Right renal pelvis (tissue), 4 donors: ENCODE measurements at regions not wholly inside any gene's neighbourhood (a gene's known extent, or its start where the extent isn't known, plus 50 kb on each side); places are given as distances from the start of the nearest gene placed in this dataset.
"Not testable (repeated sequence)": the region's sequence is repeated elsewhere in the genome, so short reads cannot be mapped to it uniquely, and the experiment has no call there.

Experiments
- DNase-seq, 4 donors: peaks; one replicate each; pipeline ENCODE4 v3.0.0-alpha.2; 2013; ENCODE audit warnings: low read depth in 4 of 4, low spot score in 3 of 4, missing footprints in 1 of 4

- no peak for DNase-seq
Observed at GRCh38 chr20:43372051-43372450, 85.6 kb upstream of the SRSF6 start.

GRCh38 chr20:43365691-43366090 is 92.0 kb upstream of the SRSF6 start:
- DNase-seq: no peak

- DNase-seq: no peak
Observed at GRCh38 chr20:43364001-43364400, 93.7 kb upstream of the SRSF6 start.

- no peak for DNase-seq
Observed at GRCh38 chr20:43363506-43363905, 94.2 kb upstream of the SRSF6 start.

GRCh38 chr20:43361526-43361925 is 96.2 kb upstream of the SRSF6 start:
- DNase-seq: no peak

GRCh38 chr20:43360016-43360415 is 97.7 kb upstream of the SRSF6 start:
- no peak for DNase-seq

GRCh38 chr20:43358811-43359210 is 98.9 kb upstream of the SRSF6 start:
- DNase-seq: no peak

- no peak for DNase-seq
Observed at GRCh38 chr20:43357352-43357751, 100.3 kb upstream of the SRSF6 start.

GRCh38 chr20:43355610-43356009 is 102.1 kb upstream of the SRSF6 start:
- DNase-seq: no peak

GRCh38 chr20:43352996-43353395 is 104.7 kb upstream of the SRSF6 start:
- no peak for DNase-seq

GRCh38 chr20:43350694-43351093 is 107.0 kb upstream of the SRSF6 start:
- not testable (repeated sequence) for DNase-seq

GRCh38 chr20:43349841-43350240 is 107.9 kb upstream of the SRSF6 start:
- DNase-seq: no peak

- not testable (repeated sequence) for DNase-seq
Observed at GRCh38 chr20:43347839-43348238, 109.9 kb upstream of the SRSF6 start.

- DNase-seq: no peak
Observed at GRCh38 chr20:43345676-43346075, 112.0 kb upstream of the SRSF6 start.

- no peak for DNase-seq
Observed at GRCh38 chr20:43341511-43341910, 116.2 kb upstream of the SRSF6 start.

GRCh38 chr20:43337036-43337435 is 120.7 kb upstream of the SRSF6 start:
- no peak for DNase-seq

GRCh38 chr20:43334080-43334479 is 123.6 kb upstream of the SRSF6 start:
- no peak for DNase-seq

- DNase-seq: no peak
Observed at GRCh38 chr20:43331906-43332305, 125.8 kb upstream of the SRSF6 start.

GRCh38 chr20:43328697-43329096 is 129.0 kb upstream of the SRSF6 start:
- no peak for DNase-seq

- DNase-seq: not testable (repeated sequence)
Observed at GRCh38 chr20:43327234-43327633, 130.5 kb upstream of the SRSF6 start.

- DNase-seq: no peak
Observed at GRCh38 chr20:43325926-43326325, 131.8 kb upstream of the SRSF6 start.

GRCh38 chr20:43323592-43323991 is 133.9 kb upstream of the PTPRT start:
- no peak for DNase-seq

- no peak for DNase-seq
Observed at GRCh38 chr20:43322851-43323250, 133.1 kb upstream of the PTPRT start.

- no peak for DNase-seq
Observed at GRCh38 chr20:43320536-43320935, 130.8 kb upstream of the PTPRT start.
